ENCODE measurements at regions not wholly inside any gene's neighbourhood (a gene's known extent, or its start where the extent isn't known, plus 50 kb on each side); places are given as distances from the start of the nearest gene placed in this dataset.

DNA sequence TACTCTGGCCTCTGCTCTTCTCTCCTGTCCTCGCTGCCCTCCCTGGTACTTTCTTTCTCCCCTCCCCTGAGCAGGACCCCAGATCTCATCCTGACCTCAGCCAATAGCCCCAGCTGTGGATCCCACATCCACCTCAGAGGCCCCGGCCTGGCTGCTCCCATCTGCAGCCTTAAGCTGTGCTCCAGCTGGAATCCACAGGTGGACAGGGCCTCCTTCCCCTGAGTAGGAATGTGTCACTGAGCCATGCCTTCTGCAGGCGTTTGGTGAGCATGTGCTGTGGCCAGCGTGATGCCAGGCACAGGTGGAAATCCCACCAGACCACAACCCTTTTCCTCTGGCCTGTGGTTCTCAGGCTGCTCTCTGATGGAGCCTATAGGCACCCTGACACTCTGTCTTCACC lies 68.9 kb downstream of the C5orf15 start:
- TF ChIP-seq, protein P1, sequence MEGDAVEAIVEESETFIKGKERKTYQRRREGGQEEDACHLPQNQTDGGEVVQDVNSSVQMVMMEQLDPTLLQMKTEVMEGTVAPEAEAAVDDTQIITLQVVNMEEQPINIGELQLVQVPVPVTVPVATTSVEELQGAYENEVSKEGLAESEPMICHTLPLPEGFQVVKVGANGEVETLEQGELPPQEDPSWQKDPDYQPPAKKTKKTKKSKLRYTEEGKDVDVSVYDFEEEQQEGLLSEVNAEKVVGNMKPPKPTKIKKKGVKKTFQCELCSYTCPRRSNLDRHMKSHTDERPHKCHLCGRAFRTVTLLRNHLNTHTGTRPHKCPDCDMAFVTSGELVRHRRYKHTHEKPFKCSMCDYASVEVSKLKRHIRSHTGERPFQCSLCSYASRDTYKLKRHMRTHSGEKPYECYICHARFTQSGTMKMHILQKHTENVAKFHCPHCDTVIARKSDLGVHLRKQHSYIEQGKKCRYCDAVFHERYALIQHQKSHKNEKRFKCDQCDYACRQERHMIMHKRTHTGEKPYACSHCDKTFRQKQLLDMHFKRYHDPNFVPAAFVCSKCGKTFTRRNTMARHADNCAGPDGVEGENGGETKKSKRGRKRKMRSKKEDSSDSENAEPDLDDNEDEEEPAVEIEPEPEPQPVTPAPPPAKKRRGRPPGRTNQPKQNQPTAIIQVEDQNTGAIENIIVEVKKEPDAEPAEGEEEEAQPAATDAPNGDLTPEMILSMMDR (conservative IDR thresholded peaks at IDR 0.05; ENCODE audit: low read length): no peak
- TF ChIP-seq EZH2phosphoT487 (IDR thresholded peaks at IDR 0.05; ENCODE audit: borderline replicate concordance): no peak
